ENCODE measurements at regions not wholly inside any gene's neighbourhood (a gene's known extent, or its start where the extent isn't known, plus 50 kb on each side); places are given as distances from the start of the nearest gene placed in this dataset.

DNA sequence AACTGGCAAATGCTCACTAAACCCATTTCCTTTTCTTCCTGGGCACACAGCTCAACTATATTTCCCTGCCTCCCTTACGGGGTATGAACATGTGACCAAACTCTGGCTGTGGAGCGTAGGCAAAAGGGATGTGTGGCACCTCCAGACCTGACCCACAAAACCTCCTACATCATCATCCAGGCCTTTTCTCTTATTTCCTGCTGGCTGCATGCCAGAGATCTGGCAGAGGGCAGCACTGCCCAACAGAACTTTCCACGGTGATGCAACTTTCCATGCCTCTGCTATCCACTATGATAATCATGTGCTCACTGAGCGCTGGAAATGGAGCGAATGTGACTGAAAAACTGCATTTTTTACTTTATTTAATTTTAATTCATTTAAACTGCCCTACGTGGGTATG, 99.6 kb upstream of the CACNA1E start:
- ATAC-seq = no peak
- Histone ChIP-seq H3K36me3 (replicated peaks in 1 of 2; ENCODE audit: control insufficient read depth in 1 of 2, insufficient read depth in 2 of 2, low read length in 2 of 2) (no peaks in the 10 kb centered on the region), H3K9me3 (ENCODE audit: low read length) (no peaks in the 10 kb centered on the region), H4K20me1 (ENCODE audit: insufficient read depth, low read length) (no peaks in the 10 kb centered on the region; the same call in 1 of the 2 replicates), H3K79me2 (ENCODE audit: insufficient read depth, low read length) (no peaks in the 10 kb centered on the region), H3K4me1 (ENCODE audit: insufficient read depth, low read length) (no peaks in the 10 kb centered on the region), H3K4me2 (ENCODE audit: low read depth, low read length) (no peak overlapping the region), H3K9ac (ENCODE audit: insufficient read depth, low read depth, low read length) (no peak overlapping the region), H3K27ac (ENCODE audit: extremely low read length, insufficient read depth, low read length) (no peak overlapping the region), H3K27me3 (ENCODE audit: control insufficient read depth in 1 of 2, insufficient read depth in 2 of 2, low read length in 2 of 2) (peaks cover 0 to 4% of the 10 kb centered on the region in 2 experiments; a peak in 2 of 5 replicates), H2AFZ (ENCODE audit: low read length) (no peak overlapping the region), H3K4me3 (replicated peaks in 1 of 3; ENCODE audit: insufficient read depth in 1 of 3, low read depth in 2 of 3, low read length in 3 of 3) (no peak overlapping the region)
- intact Hi-C loops (cut with micrococcal nuclease; ENCODE audit: unreplicated experiment) = no loop called here
- no TSS peak for BruUV-seq (replicated peaks)
- 28% methylated on average over 6 of the region's 6 CpGs for WGBS (ENCODE audit: low lambda C conversion rate)
- TF ChIP-seq NR3C1 (CRISPR knock-in tag; IDR thresholded peaks at IDR 0.05) = no peak
- TF ChIP-seq, protein P1, sequence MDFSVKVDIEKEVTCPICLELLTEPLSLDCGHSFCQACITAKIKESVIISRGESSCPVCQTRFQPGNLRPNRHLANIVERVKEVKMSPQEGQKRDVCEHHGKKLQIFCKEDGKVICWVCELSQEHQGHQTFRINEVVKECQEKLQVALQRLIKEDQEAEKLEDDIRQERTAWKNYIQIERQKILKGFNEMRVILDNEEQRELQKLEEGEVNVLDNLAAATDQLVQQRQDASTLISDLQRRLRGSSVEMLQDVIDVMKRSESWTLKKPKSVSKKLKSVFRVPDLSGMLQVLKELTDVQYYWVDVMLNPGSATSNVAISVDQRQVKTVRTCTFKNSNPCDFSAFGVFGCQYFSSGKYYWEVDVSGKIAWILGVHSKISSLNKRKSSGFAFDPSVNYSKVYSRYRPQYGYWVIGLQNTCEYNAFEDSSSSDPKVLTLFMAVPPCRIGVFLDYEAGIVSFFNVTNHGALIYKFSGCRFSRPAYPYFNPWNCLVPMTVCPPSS (IDR thresholded peaks at IDR 0.05) = no peak
- TF ChIP-seq IKZF4 (CRISPR knock-in tag; IDR thresholded peaks at IDR 0.05; ENCODE audit: borderline replicate concordance, low read depth, not compliant biosample characterization) = no peak
- TF ChIP-seq ZSCAN21 (CRISPR knock-in tag; IDR thresholded peaks at IDR 0.05; ENCODE audit: borderline replicate concordance) = no peak
- TF ChIP-seq, protein P2, sequence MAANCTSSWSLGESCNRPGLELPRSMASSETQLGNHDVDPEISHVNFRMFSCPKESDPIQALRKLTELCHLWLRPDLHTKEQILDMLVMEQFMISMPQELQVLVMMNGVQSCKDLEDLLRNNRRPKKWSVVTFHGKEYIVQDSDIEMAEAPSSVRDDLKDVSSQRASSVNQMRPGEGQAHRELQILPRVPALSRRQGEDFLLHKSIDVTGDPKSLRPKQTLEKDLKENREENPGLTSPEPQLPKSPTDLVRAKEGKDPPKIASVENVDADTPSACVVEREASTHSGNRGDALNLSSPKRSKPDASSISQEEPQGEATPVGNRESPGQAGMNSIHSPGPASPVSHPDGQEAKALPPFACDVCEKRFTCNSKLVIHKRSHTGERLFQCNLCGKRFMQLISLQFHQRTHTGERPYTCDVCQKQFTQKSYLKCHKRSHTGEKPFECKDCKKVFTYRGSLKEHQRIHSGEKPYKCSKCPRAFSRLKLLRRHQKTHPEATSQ (CRISPR knock-in tag; IDR thresholded peaks at IDR 0.05; ENCODE audit: borderline replicate concordance) = no peak
- no peak for TF ChIP-seq ZNF382 (CRISPR knock-in tag; IDR thresholded peaks at IDR 0.05; ENCODE audit: borderline replicate concordance)
- TF ChIP-seq, protein P3, sequence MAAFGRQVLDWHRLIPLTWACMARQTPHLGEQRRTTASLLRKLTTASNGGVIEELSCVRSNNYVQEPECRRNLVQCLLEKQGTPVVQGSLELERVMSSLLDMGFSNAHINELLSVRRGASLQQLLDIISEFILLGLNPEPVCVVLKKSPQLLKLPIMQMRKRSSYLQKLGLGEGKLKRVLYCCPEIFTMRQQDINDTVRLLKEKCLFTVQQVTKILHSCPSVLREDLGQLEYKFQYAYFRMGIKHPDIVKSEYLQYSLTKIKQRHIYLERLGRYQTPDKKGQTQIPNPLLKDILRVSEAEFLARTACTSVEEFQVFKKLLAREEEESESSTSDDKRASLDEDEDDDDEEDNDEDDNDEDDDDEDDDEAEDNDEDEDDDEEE (CRISPR knock-in tag; IDR thresholded peaks at IDR 0.05) = no peak
- TF ChIP-seq ZNF383 (CRISPR knock-in tag; IDR thresholded peaks at IDR 0.05; ENCODE audit: borderline replicate concordance) = no peak
- no peak for TF ChIP-seq ZNF292 (CRISPR knock-in tag; IDR thresholded peaks at IDR 0.05; ENCODE audit: borderline replicate concordance, low read depth)
- no peak for TF ChIP-seq MED13 (CRISPR knock-in tag; IDR thresholded peaks at IDR 0.05)
- no peak for TF ChIP-seq MAZ (IDR thresholded peaks at IDR 0.05; ENCODE audit: borderline replicate concordance, low read depth, low read length)
- TF ChIP-seq MAZ (CRISPR knock-in tag; IDR thresholded peaks at IDR 0.05; ENCODE audit: low read depth) = no peak
- TF ChIP-seq ZNF3 (CRISPR knock-in tag; IDR thresholded peaks at IDR 0.05) = no peak
- no peak for TF ChIP-seq KDM4B (CRISPR knock-in tag; IDR thresholded peaks at IDR 0.05)
- TF ChIP-seq BCL6 (CRISPR knock-in tag; IDR thresholded peaks at IDR 0.05) = no peak
- no peak for FAIRE-seq
- ChIA-PET POLR2A (no interaction called here), CTCF (ENCODE audit: low intra/inter-chr PET ratio, low total read pairs) (no interaction called here)
- DNase-seq (ENCODE audit: low spot score) = no peak
- in situ Hi-C loops (cut with HindIII; ENCODE audit: extremely low pct_ligation_motif_present, low pct_unique_long_range_greater_than_20kb) = no loop called here
